ENCODE measurements at regions not wholly inside any gene's neighbourhood (a gene's known extent, or its start where the extent isn't known, plus 50 kb on each side); places are given as distances from the start of the nearest gene placed in this dataset.

DNA sequence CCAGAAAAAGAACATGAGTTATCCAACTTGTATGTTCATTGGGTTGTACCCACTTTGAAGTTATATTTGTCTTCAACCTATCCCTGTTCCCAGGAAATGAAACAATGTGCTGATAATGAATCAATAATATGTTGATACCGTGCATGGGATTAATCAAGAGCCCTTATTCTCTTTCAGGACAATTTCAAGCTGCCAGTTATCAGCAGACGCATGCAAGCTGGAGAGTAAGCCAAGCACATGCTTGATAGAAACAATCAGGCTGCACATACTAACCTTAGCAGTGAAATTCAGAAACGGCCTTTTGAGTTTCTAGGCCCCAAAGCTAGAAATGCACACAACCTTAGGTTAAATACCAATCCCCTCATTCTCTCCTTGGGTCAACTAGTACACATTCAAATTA is 480.4 kb upstream of the AGTR1 start:
- Histone ChIP-seq H2AFZ (ENCODE audit: control insufficient read depth, low read depth, low read length) (no peak overlapping the region), H3K9me3 (replicated peaks; ENCODE audit: control insufficient read depth, insufficient read depth, low read length) (no peaks in the 10 kb centered on the region; the same call in 2 of the 3 replicates), H3K36me3 (ENCODE audit: control insufficient read depth in 2 of 2, insufficient read depth in 2 of 2, low read length in 1 of 2) (no peaks in the 10 kb centered on the region), H3K4me2 (ENCODE audit: control insufficient read depth, insufficient read depth) (no peak overlapping the region), H3K9ac (ENCODE audit: control insufficient read depth, insufficient read depth, low read length) (no peak overlapping the region), H3K4me1 (ENCODE audit: control insufficient read depth, insufficient read depth, low read length) (no peaks in the 10 kb centered on the region), H3K4me3 (no peak overlapping the region), H3K27ac (ENCODE audit: control insufficient read depth, insufficient read depth) (no peak overlapping the region), H4K20me1 (ENCODE audit: control insufficient read depth, insufficient read depth) (no peaks in the 10 kb centered on the region), H3K27me3 (replicated peaks in 1 of 2; ENCODE audit: control insufficient read depth in 2 of 2, insufficient read depth in 2 of 2, low read length in 1 of 2) (no peaks in the 10 kb centered on the region), H3K79me2 (ENCODE audit: control insufficient read depth, insufficient read depth, low read length) (no peaks in the 10 kb centered on the region)
- FAIRE-seq: no peak
- no peak for ATAC-seq
- intact Hi-C loops (cut with micrococcal nuclease; ENCODE audit: unreplicated experiment) (no loop called here), in situ Hi-C loops (cut with MboI) (no loop called here)
- no peak for TF ChIP-seq STAT1 (conservative IDR thresholded peaks at IDR 0.05)
- no peak for TF ChIP-seq SMAD1 (IDR thresholded peaks at IDR 0.05; ENCODE audit: low read depth, partially characterized antibody)
- TF ChIP-seq TCF3 (IDR thresholded peaks at IDR 0.05; ENCODE audit: borderline replicate concordance, insufficient read depth, low read depth, low read length): no peak
- TF ChIP-seq NRF1 (conservative IDR thresholded peaks at IDR 0.05; ENCODE audit: low read depth, low read length): no peak
- no peak for TF ChIP-seq TAF1 (IDR thresholded peaks at IDR 0.05; ENCODE audit: borderline replicate concordance, low read depth, low read length)
- TF ChIP-seq, protein P1, sequence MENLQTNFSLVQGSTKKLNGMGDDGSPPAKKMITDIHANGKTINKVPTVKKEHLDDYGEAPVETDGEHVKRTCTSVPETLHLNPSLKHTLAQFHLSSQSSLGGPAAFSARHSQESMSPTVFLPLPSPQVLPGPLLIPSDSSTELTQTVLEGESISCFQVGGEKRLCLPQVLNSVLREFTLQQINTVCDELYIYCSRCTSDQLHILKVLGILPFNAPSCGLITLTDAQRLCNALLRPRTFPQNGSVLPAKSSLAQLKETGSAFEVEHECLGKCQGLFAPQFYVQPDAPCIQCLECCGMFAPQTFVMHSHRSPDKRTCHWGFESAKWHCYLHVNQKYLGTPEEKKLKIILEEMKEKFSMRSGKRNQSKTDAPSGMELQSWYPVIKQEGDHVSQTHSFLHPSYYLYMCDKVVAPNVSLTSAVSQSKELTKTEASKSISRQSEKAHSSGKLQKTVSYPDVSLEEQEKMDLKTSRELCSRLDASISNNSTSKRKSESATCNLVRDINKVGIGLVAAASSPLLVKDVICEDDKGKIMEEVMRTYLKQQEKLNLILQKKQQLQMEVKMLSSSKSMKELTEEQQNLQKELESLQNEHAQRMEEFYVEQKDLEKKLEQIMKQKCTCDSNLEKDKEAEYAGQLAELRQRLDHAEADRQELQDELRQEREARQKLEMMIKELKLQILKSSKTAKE (IDR thresholded peaks at IDR 0.05; ENCODE audit: low read depth, poor library complexity, severe bottlenecking): no peak
- ChIA-PET POLR2A (interaction anchor here (1.0 kb wide), 1 partner anchor 10 kb away, joined by 3 read pairs; no protein-coding TSS in a partner anchor), SMC1A (ENCODE audit: uncharacterized antibody, unreplicated experiment) (interaction anchor here (1.0 to 1.4 kb wide), 2 partner anchors 21 to 39 kb away, joined by 3 to 4 read pairs; no protein-coding TSS in a partner anchor), RAD21 (ENCODE audit: unreplicated experiment) (no interaction called here), CTCF (interaction anchor here (1.8 kb wide), 1 partner anchor 15 kb away, joined by 8 read pairs; no protein-coding TSS in a partner anchor)
- BruUV-seq (replicated peaks): no TSS peak
- 30% methylated on average over 3 of the region's 3 CpGs for WGBS (ENCODE audit: insufficient coverage, insufficient replicate concordance, low lambda C conversion rate, missing lambda C conversion rate)
- DNase-seq (ENCODE audit: low read depth, low spot score): no peak
